Natural killer cell (primary cell): ENCODE measurements at regions not wholly inside any gene's neighbourhood (a gene's known extent, or its start where the extent isn't known, plus 50 kb on each side); places are given as distances from the start of the nearest gene placed in this dataset.

ENCODE experiments used
- ATAC-seq, 3 donors: fragments of 150-1000 bp in 2 of 3; fragments of 200-7000 bp in 1 of 3; cut with Tn5 transposase; 1 replicate in 1 of 3; 2 replicates in 2 of 3; pipeline ENCODE4 v1.10.0; 2021; ENCODE audit warnings: mild to moderate bottlenecking in 2 of 3, moderate library complexity in 2 of 3
- DNase-seq, 2 donors: peaks; one replicate each; pipeline versions ENCODE4 v3.0.0 to v3.0.0-alpha.2; 2013 to 2021; ENCODE audit warnings: mixed read lengths in 1 of 2
- H3K27ac ChIP-seq: one replicate; pipeline ENCODE4 v1.5.1; 2013; ENCODE audit warnings: mild to moderate bottlenecking, low read length
- H3K27me3 ChIP-seq: one replicate; pipeline ENCODE4 v1.6.1; 2013; ENCODE audit warnings: low read length; ENCODE audit not compliant: control insufficient read depth, insufficient read depth
- H3K36me3 ChIP-seq: one replicate; pipeline ENCODE4 v1.6.1; 2013; ENCODE audit warnings: low read length; ENCODE audit not compliant: control insufficient read depth, insufficient read depth
- H3K4me1 ChIP-seq: one replicate; pipeline ENCODE4 v1.6.1; 2013; ENCODE audit warnings: low read length; ENCODE audit not compliant: control insufficient read depth, insufficient read depth
- H3K4me3 ChIP-seq: one replicate; pipeline ENCODE4 v1.5.1; 2013; ENCODE audit warnings: low read length
- H3K9me3 ChIP-seq: one replicate; pipeline ENCODE4 v1.6.1; 2013; ENCODE audit warnings: low read length; ENCODE audit not compliant: control insufficient read depth, insufficient read depth
- H3K27ac Mint-ChIP-seq, 2 donors: one replicate each; pipeline ENCODE4 v1.8.0; 2022; ENCODE audit warnings: mild to moderate bottlenecking in 2 of 2, mixed read lengths in 2 of 2, moderate library complexity in 1 of 2
- H3K27me3 Mint-ChIP-seq, 2 donors: one replicate each; pipeline ENCODE4 v1.8.0; 2022; ENCODE audit warnings: low read depth in 2 of 2, mixed read lengths in 2 of 2
- H3K36me3 Mint-ChIP-seq: one replicate; pipeline ENCODE4 v1.8.0; 2022; ENCODE audit warnings: mixed read lengths
- H3K4me1 Mint-ChIP-seq, 2 donors: one replicate each; pipeline ENCODE4 v1.8.0; 2022; ENCODE audit warnings: mixed read lengths in 2 of 2
- H3K4me3 Mint-ChIP-seq: one replicate; pipeline ENCODE4 v1.8.0; 2022; ENCODE audit warnings: mild to moderate bottlenecking, moderate library complexity, mixed read lengths
- H3K9me3 Mint-ChIP-seq, 2 donors: one replicate each; pipeline ENCODE4 v1.8.0; 2022; ENCODE audit warnings: mixed read lengths in 2 of 2
- WGBS: methylation state at CpG from one replicate; pipeline ENCODE4 v1.1.7; 2013; ENCODE audit warnings: missing lambda C conversion rate; ENCODE audit not compliant: insufficient coverage; 5-methylcytosine and 5-hydroxymethylcytosine counted together
- intact Hi-C: fragments of 100-400 bp; cut with micrococcal nuclease; formaldehyde crosslinking; loops from one replicate; pipeline ENCODE4 v1.14.2; 2022
- TF ChIP-seq, protein P1 (sequence below): fragments of 200-600 bp; IDR thresholded peaks from one replicate; pipeline ENCODE4 v1.8.0; 2022; ENCODE audit warnings: antibody characterized with exemption

DNA sequence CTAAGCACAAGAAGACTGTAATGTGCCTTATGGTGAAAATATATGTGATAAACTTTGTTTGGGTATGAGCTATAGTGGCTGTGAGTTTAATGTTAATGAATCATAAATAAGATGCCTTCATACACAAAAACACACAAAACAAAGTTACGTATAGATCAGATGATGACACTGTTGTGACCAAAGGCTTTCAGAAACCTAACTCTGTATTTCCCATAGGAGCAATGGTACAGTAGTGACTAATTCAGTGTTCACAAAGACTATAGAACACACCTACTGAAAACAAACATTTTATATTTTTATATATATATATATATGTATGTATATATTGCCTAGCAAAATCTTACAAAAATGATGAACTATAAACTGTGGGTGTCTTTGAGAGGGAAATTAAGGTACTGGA, 393.8 kb upstream of the DCN start:
- TF ChIP-seq, protein P1, sequence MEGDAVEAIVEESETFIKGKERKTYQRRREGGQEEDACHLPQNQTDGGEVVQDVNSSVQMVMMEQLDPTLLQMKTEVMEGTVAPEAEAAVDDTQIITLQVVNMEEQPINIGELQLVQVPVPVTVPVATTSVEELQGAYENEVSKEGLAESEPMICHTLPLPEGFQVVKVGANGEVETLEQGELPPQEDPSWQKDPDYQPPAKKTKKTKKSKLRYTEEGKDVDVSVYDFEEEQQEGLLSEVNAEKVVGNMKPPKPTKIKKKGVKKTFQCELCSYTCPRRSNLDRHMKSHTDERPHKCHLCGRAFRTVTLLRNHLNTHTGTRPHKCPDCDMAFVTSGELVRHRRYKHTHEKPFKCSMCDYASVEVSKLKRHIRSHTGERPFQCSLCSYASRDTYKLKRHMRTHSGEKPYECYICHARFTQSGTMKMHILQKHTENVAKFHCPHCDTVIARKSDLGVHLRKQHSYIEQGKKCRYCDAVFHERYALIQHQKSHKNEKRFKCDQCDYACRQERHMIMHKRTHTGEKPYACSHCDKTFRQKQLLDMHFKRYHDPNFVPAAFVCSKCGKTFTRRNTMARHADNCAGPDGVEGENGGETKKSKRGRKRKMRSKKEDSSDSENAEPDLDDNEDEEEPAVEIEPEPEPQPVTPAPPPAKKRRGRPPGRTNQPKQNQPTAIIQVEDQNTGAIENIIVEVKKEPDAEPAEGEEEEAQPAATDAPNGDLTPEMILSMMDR = no peak
- Mint-ChIP-seq H3K4me1 (peaks cover 5 to 9% of the 10 kb centered on the region in 2 donors), H3K27ac (no peak overlapping the region), H3K9me3 (no peaks in the 10 kb centered on the region), H3K4me3 (no peak overlapping the region), H3K27me3 (peaks cover 9 to 30% of the 10 kb centered on the region in 2 donors), H3K36me3 (no peaks in the 10 kb centered on the region)
- Histone ChIP-seq H3K9me3 (no peaks in the 10 kb centered on the region), H3K4me3 (no peak overlapping the region), H3K36me3 (no peaks in the 10 kb centered on the region), H3K27ac (no peak overlapping the region), H3K27me3 (no peaks in the 10 kb centered on the region), H3K4me1 (no peaks in the 10 kb centered on the region)
- DNase-seq (no peak), ATAC-seq (no peak)
- intact Hi-C loops = loop anchor here (5.0 kb wide), 2 partner anchors 566 to 996 kb away; no protein-coding TSS in a partner anchor
- 100% methylated on average over 1 of the region's 1 CpG for WGBS

DNA sequence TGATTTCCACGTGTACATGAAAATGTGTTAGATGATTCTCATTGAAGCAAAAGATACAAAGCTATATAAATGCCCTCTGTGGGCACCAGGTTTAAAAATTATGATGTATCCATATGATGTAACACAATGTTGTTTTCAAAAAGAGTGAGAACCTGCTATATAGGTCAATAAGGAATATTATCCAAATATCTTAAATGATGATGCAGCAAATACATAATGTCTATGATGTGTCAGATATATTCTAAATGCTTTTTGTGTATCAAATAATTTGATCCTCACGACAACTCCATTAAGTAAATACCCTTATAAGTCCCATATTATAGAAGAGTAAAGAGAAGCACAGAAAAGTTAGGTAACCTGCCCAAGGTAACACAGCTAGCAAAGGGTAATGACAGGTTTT, 393.0 kb upstream of the DCN start:
- Histone ChIP-seq H3K4me1 (no peaks in the 10 kb centered on the region), H3K36me3 (no peaks in the 10 kb centered on the region), H3K4me3 (no peak overlapping the region), H3K27me3 (no peaks in the 10 kb centered on the region), H3K9me3 (no peaks in the 10 kb centered on the region), H3K27ac (no peak overlapping the region)
- DNase-seq = no peak
- TF ChIP-seq, protein P1 = no peak
- peaks cover 9 to 30% of the 10 kb centered on the region in 2 donors for H3K27me3 Mint-ChIP-seq
- no peak overlapping the region for H3K27ac Mint-ChIP-seq
- intact Hi-C loops = loop anchor here (2.0 to 5.0 kb wide), 3 partner anchors 567 to 997 kb away; no protein-coding TSS in a partner anchor
- no peaks in the 10 kb centered on the region for H3K9me3 Mint-ChIP-seq
- no peaks in the 10 kb centered on the region for H3K36me3 Mint-ChIP-seq
- H3K4me1 Mint-ChIP-seq = peaks cover 5 to 9% of the 10 kb centered on the region in 2 donors
- no peak overlapping the region for H3K4me3 Mint-ChIP-seq
- no CpG with 5 or more reads among the region's 2 CpGs for WGBS
- no peak for ATAC-seq

DNA sequence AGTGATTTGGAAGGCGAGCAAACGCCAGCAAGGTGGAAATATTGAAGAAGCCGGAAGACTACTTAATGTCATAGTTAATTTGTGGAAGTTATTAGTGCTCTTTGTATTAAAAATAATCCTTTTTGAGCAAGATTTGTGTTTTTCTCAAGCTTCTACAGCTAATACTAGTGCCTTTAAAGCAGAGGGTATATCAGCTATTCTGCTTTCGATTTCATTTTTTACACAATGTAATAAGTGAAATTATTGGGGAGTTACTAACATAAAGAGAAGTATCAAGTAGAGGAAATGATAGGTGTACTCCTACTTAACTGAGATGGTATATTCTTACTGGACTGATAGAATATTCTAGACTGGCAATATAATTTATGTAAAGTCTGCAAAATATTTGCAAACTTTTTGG, 392.4 kb upstream of the DCN start:
- H3K9me3 Mint-ChIP-seq = no peaks in the 10 kb centered on the region
- H3K27me3 Mint-ChIP-seq = peaks cover 9 to 30% of the 10 kb centered on the region in 2 donors
- Histone ChIP-seq H3K27ac (no peak overlapping the region), H3K9me3 (no peaks in the 10 kb centered on the region), H3K4me1 (no peaks in the 10 kb centered on the region), H3K36me3 (no peaks in the 10 kb centered on the region), H3K27me3 (no peaks in the 10 kb centered on the region), H3K4me3 (no peak overlapping the region)
- intact Hi-C loops = loop anchor here (2.0 to 5.0 kb wide), 3 partner anchors 567 to 997 kb away; no protein-coding TSS in a partner anchor
- DNase-seq = no peak
- H3K4me1 Mint-ChIP-seq = peaks cover 5 to 9% of the 10 kb centered on the region in 2 donors
- H3K27ac Mint-ChIP-seq = no peak overlapping the region
- ATAC-seq = no peak
- no peak overlapping the region for H3K4me3 Mint-ChIP-seq
- TF ChIP-seq, protein P1 = no peak
- no peaks in the 10 kb centered on the region for H3K36me3 Mint-ChIP-seq
- WGBS = 97% methylated on average over 3 of the region's 4 CpGs

DNA sequence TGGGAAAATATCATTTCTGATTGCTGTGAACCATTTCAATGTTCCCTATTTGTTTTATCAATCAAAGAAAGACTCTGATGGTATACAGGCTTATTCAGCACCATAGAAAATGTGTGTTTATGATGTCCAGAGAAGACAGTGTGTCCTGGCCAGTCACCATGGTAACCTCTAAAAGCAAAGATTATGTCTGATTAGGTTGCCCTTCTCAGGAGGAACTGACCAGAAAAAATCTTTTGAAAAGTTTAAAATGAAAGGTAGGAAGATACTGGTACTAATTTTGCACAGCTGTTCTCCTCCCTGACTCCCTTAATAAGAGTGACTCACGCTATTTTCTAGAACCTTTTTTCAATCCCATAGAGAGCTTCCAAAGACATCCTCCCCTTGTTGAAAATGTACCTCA, 391.8 kb upstream of the DCN start:
- no peaks in the 10 kb centered on the region for H3K4me1 ChIP-seq
- no peaks in the 10 kb centered on the region for H3K36me3 ChIP-seq
- H3K27ac ChIP-seq = no peak overlapping the region
- no peak for DNase-seq
- H3K4me3 Mint-ChIP-seq = no peak overlapping the region
- H3K9me3 ChIP-seq = no peaks in the 10 kb centered on the region
- no peaks in the 10 kb centered on the region for H3K9me3 Mint-ChIP-seq
- peaks cover 5 to 9% of the 10 kb centered on the region in 2 donors for H3K4me1 Mint-ChIP-seq
- no peak for ATAC-seq
- no peaks in the 10 kb centered on the region for H3K27me3 ChIP-seq
- H3K4me3 ChIP-seq = no peak overlapping the region
- TF ChIP-seq, protein P1 = no peak
- H3K27me3 Mint-ChIP-seq = peaks cover 9 to 30% of the 10 kb centered on the region in 2 donors
- no peak overlapping the region for H3K27ac Mint-ChIP-seq
- intact Hi-C loops = loop anchor here (2.0 kb wide), 1 partner anchor 836 kb away; no protein-coding TSS in a partner anchor
- H3K36me3 Mint-ChIP-seq = no peaks in the 10 kb centered on the region
- WGBS = 67% methylated on average over 1 of the region's 1 CpG
